ENCODE measurements at regions not wholly inside any gene's neighbourhood (a gene's known extent, or its start where the extent isn't known, plus 50 kb on each side); places are given as distances from the start of the nearest gene placed in this dataset.

- no peaks in the 10 kb centered on the region for H3K36me3 ChIP-seq
- H3K9me3 ChIP-seq = peaks cover 0 to 3% (median 0%) of the 10 kb centered on the region in 4 donors
- TF ChIP-seq CTCF (IDR thresholded peaks at IDR 0.05) (no peak), EP300 (IDR thresholded peaks at IDR 0.05) (no peak), POLR2A (IDR thresholded peaks at IDR 0.05) (no peak), POLR2AphosphoS5 (IDR thresholded peaks at IDR 0.05) (no peak)
- H3K4me1 ChIP-seq = no peaks in the 10 kb centered on the region
- no peak overlapping the region for H3K27ac ChIP-seq
- H3K27me3 ChIP-seq = no peaks in the 10 kb centered on the region
- DNase-seq = no peak
- H3K4me3 ChIP-seq = no peak overlapping the region
- 74 to 76% methylated on average over 6 of the region's 6 CpGs for WGBS, 2 donors
- intact Hi-C loops (cut with DNase I) = no loop called here
These were observed 855.1 kb downstream of the SLITRK5 start for GRCh38 chr13:88526186-88526852.

GRCh38 chr13:88526853-88527215, 855.7 kb downstream of the SLITRK5 start:
- no peaks in the 10 kb centered on the region for H3K4me1 ChIP-seq
- WGBS, 2 donors = 92 to 93% methylated on average over 6 of the region's 6 CpGs
- intact Hi-C loops (cut with DNase I) = no loop called here
- no peaks in the 10 kb centered on the region for H3K36me3 ChIP-seq
- DNase-seq = no peak
- no peak overlapping the region for H3K27ac ChIP-seq
- no peaks in the 10 kb centered on the region for H3K27me3 ChIP-seq
- no peak overlapping the region for H3K4me3 ChIP-seq
- TF ChIP-seq POLR2AphosphoS5 (IDR thresholded peaks at IDR 0.05) (no peak), POLR2A (IDR thresholded peaks at IDR 0.05) (no peak), EP300 (IDR thresholded peaks at IDR 0.05) (no peak), CTCF (IDR thresholded peaks at IDR 0.05) (no peak)
- H3K9me3 ChIP-seq = peaks cover 0 to 3% (median 0%) of the 10 kb centered on the region in 4 donors

GRCh38 chr13:88541994-88542393, 870.8 kb downstream of the SLITRK5 start:
- Histone ChIP-seq H3K9me3 (no peaks in the 10 kb centered on the region), H3K4me1 (no peaks in the 10 kb centered on the region), H3K4me3 (no peak overlapping the region), H3K27ac (no peak overlapping the region), H3K36me3 (no peaks in the 10 kb centered on the region), H3K27me3 (no peaks in the 10 kb centered on the region)
- 92 to 96% methylated on average over 1 of the region's 1 CpG for WGBS, 2 donors
- TF ChIP-seq POLR2A (IDR thresholded peaks at IDR 0.05) (no peak), EP300 (IDR thresholded peaks at IDR 0.05) (no peak), POLR2AphosphoS5 (IDR thresholded peaks at IDR 0.05) (no peak)
- no peak for DNase-seq
- intact Hi-C loops (cut with DNase I) = no loop called here

- Histone ChIP-seq H3K9me3 (no peaks in the 10 kb centered on the region), H3K36me3 (no peaks in the 10 kb centered on the region), H3K4me1 (no peaks in the 10 kb centered on the region), H3K4me3 (no peak overlapping the region), H3K27ac (no peak overlapping the region), H3K27me3 (no peaks in the 10 kb centered on the region)
- 46 to 90% methylated on average over 1 of the region's 1 CpG for whole genome bisulfite sequencing, 2 donors
- no peak for TF ChIP-seq EP300 (IDR thresholded peaks at IDR 0.05)
- no peak for TF ChIP-seq CTCF (IDR thresholded peaks at IDR 0.05)
- no peak for TF ChIP-seq POLR2AphosphoS5 (IDR thresholded peaks at IDR 0.05)
- no peak for TF ChIP-seq POLR2A (IDR thresholded peaks at IDR 0.05)
- intact Hi-C loops (cut with DNase I) = no loop called here
- no peak for DNase-seq
These were observed 873.7 kb downstream of the SLITRK5 start for GRCh38 chr13:88544836-88545235.

GRCh38 chr13:88552966-88553365, 881.8 kb downstream of the SLITRK5 start:
- TF ChIP-seq POLR2A (IDR thresholded peaks at IDR 0.05) (no peak), CTCF (IDR thresholded peaks at IDR 0.05) (no peak), EP300 (IDR thresholded peaks at IDR 0.05) (no peak), POLR2AphosphoS5 (IDR thresholded peaks at IDR 0.05) (no peak)
- Histone ChIP-seq H3K36me3 (no peaks in the 10 kb centered on the region), H3K27me3 (no peaks in the 10 kb centered on the region), H3K9me3 (no peaks in the 10 kb centered on the region), H3K4me1 (no peaks in the 10 kb centered on the region), H3K4me3 (no peak overlapping the region), H3K27ac (no peak overlapping the region)
- 94% methylated on average over 2 of the region's 2 CpGs for WGBS, 2 donors
- DNase-seq = no peak
- intact Hi-C loops (cut with DNase I) = no loop called here

All from sigmoid colon (tissue), 6 donors.